Astrocyte (in vitro differentiated cells and primary cell): ENCODE measurements at regions not wholly inside any gene's neighbourhood (a gene's known extent, or its start where the extent isn't known, plus 50 kb on each side); places are given as distances from the start of the nearest gene placed in this dataset.
"Not testable (repeated sequence)": the region's sequence is repeated elsewhere in the genome, so short reads cannot be mapped to it uniquely, and the experiment has no call there.

Source experiments
- DNase-seq: peaks from one replicate; pipeline ENCODE4 v3.0.0-alpha.2; 2010; ENCODE audit warnings: low read depth
- FAIRE-seq: peaks from 2 replicates; lab custom pipeline; 2011; peaks lifted over from hg19 to GRCh38; lab: Jason Lieb, UNC
- H2AFZ ChIP-seq: 2 replicates; pipeline ENCODE4 v1.6.0; 2012; ENCODE audit warnings: low read depth, low read length, inconsistent platforms
- H3K27ac ChIP-seq: 2 replicates; pipeline ENCODE4 v1.5.1; 2011; ENCODE audit warnings: low read depth, low read length, inconsistent platforms
- H3K27me3 ChIP-seq: 2 replicates; pipeline ENCODE4 v1.6.0; 2011; ENCODE audit warnings: low read length, inconsistent platforms; ENCODE audit not compliant: insufficient read depth
- H3K36me3 ChIP-seq: 2 replicates; pipeline ENCODE4 v1.5.1; 2011; ENCODE audit warnings: low read length, inconsistent platforms; ENCODE audit not compliant: insufficient read depth
- H3K4me1 ChIP-seq: 2 replicates; pipeline ENCODE4 v1.5.1; 2011; ENCODE audit warnings: low read length, inconsistent platforms; ENCODE audit not compliant: insufficient read depth
- H3K4me2 ChIP-seq: 2 replicates; pipeline ENCODE4 v1.6.0; 2012; ENCODE audit warnings: low read length, inconsistent platforms
- H3K4me3 ChIP-seq: 2 replicates; pipeline ENCODE4 v1.5.1; 2011; ENCODE audit warnings: low read depth, mild to moderate bottlenecking, low read length, inconsistent platforms; ENCODE audit not compliant: insufficient read depth
- H3K79me2 ChIP-seq: 2 replicates; pipeline ENCODE4 v1.6.0; 2012; ENCODE audit warnings: mild to moderate bottlenecking, low read length, inconsistent platforms; ENCODE audit not compliant: insufficient read depth
- H3K9ac ChIP-seq: 2 replicates; pipeline ENCODE4 v1.6.0; 2012; ENCODE audit warnings: mild to moderate bottlenecking, low read length, inconsistent platforms
- H3K9me3 ChIP-seq: 2 replicates; pipeline ENCODE4 v1.5.1; 2012; ENCODE audit warnings: low read depth, mild to moderate bottlenecking, low read length, inconsistent platforms; ENCODE audit not compliant: insufficient read depth
- H4K20me1 ChIP-seq: 2 replicates; pipeline ENCODE4 v1.6.0; 2012; ENCODE audit warnings: low read length, inconsistent platforms; ENCODE audit not compliant: insufficient read depth
- H3K27ac Mint-ChIP-seq: one replicate; pipeline ENCODE4 v1.8.0; 2021; ENCODE audit warnings: mild to moderate bottlenecking, mixed read lengths; ENCODE audit not compliant: unreplicated experiment
- H3K27me3 Mint-ChIP-seq: one replicate; pipeline ENCODE4 v1.8.0; 2021; ENCODE audit warnings: low read depth, mixed read lengths; ENCODE audit not compliant: unreplicated experiment
- H3K36me3 Mint-ChIP-seq: one replicate; pipeline ENCODE4 v1.8.0; 2021; ENCODE audit warnings: low read depth, mixed read lengths; ENCODE audit not compliant: unreplicated experiment
- H3K4me1 Mint-ChIP-seq: one replicate; pipeline ENCODE4 v1.8.0; 2021; ENCODE audit warnings: low read depth, mixed read lengths; ENCODE audit not compliant: unreplicated experiment
- H3K4me3 Mint-ChIP-seq: one replicate; pipeline ENCODE4 v1.8.0; 2021; ENCODE audit warnings: mild to moderate bottlenecking, moderate library complexity, mixed read lengths; ENCODE audit not compliant: unreplicated experiment
- H3K9me3 Mint-ChIP-seq: one replicate; pipeline ENCODE4 v1.8.0; 2021; ENCODE audit warnings: mild to moderate bottlenecking, mixed read lengths; ENCODE audit not compliant: unreplicated experiment
- CTCF ChIP-seq: IDR thresholded peaks from 2 replicates; pipeline ENCODE4 v1.5.1; 2011; ENCODE audit warnings: low read depth, mild to moderate bottlenecking, inconsistent platforms, low read length, moderate library complexity; ENCODE audit not compliant: insufficient read depth
- EZH2 ChIP-seq: IDR thresholded peaks from 2 replicates; pipeline ENCODE4 v1.6.1; 2012; ENCODE audit warnings: mild to moderate bottlenecking, low read length, inconsistent platforms; ENCODE audit not compliant: insufficient read depth

- Histone ChIP-seq H3K4me2 (no peak overlapping the region), H3K27me3 (no peaks in the 10 kb centered on the region), H4K20me1 (no peaks in the 10 kb centered on the region), H3K9me3 (no peaks in the 10 kb centered on the region), H3K9ac (no peak overlapping the region), H3K79me2 (no peaks in the 10 kb centered on the region), H3K4me3 (no peak overlapping the region), H3K27ac (no peak overlapping the region), H2AFZ (no peak overlapping the region), H3K4me1 (no peaks in the 10 kb centered on the region), H3K36me3 (no peaks in the 10 kb centered on the region)
- Mint-ChIP-seq H3K27me3 (peaks cover 7% of the 10 kb centered on the region), H3K27ac (no peak overlapping the region), H3K36me3 (no peaks in the 10 kb centered on the region), H3K9me3 (peaks cover 3% of the 10 kb centered on the region), H3K4me3 (no peak overlapping the region), H3K4me1 (no peaks in the 10 kb centered on the region)
- FAIRE-seq (no peak), DNase-seq (no peak)
- TF ChIP-seq CTCF (no peak), EZH2 (no peak)
Measured at GRCh38 chr10:3376631-3377030, 204.0 kb upstream of the PITRM1 start.

- DNase-seq (no peak), FAIRE-seq (no peak)
- no peak overlapping the region for H3K4me3 Mint-ChIP-seq
- Histone ChIP-seq H3K4me1 (no peaks in the 10 kb centered on the region), H3K79me2 (no peaks in the 10 kb centered on the region), H3K4me2 (no peak overlapping the region), H3K9ac (no peak overlapping the region), H3K9me3 (no peaks in the 10 kb centered on the region), H3K36me3 (no peaks in the 10 kb centered on the region), H3K27me3 (no peaks in the 10 kb centered on the region), H2AFZ (no peak overlapping the region), H3K27ac (no peak overlapping the region), H3K4me3 (no peak overlapping the region), H4K20me1 (no peaks in the 10 kb centered on the region)
- no peaks in the 10 kb centered on the region for H3K36me3 Mint-ChIP-seq
- peaks cover 7% of the 10 kb centered on the region for H3K27me3 Mint-ChIP-seq
- H3K27ac Mint-ChIP-seq: no peak overlapping the region
- TF ChIP-seq EZH2 (no peak), CTCF (no peak)
- H3K9me3 Mint-ChIP-seq: peaks cover 2% of the 10 kb centered on the region
- H3K4me1 Mint-ChIP-seq: no peaks in the 10 kb centered on the region
Measured at GRCh38 chr10:3375505-3375904, 202.9 kb upstream of the PITRM1 start.

- Histone ChIP-seq H3K4me1 (no peaks in the 10 kb centered on the region), H3K9me3 (no peaks in the 10 kb centered on the region), H4K20me1 (no peaks in the 10 kb centered on the region), H3K4me2 (no peak overlapping the region), H3K27me3 (no peaks in the 10 kb centered on the region), H3K27ac (no peak overlapping the region), H3K4me3 (no peak overlapping the region), H3K79me2 (no peaks in the 10 kb centered on the region), H3K36me3 (no peaks in the 10 kb centered on the region), H3K9ac (no peak overlapping the region), H2AFZ (no peak overlapping the region)
- no peaks in the 10 kb centered on the region for H3K4me1 Mint-ChIP-seq
- H3K4me3 Mint-ChIP-seq: no peak overlapping the region
- peaks cover 7% of the 10 kb centered on the region for H3K27me3 Mint-ChIP-seq
- no peaks in the 10 kb centered on the region for H3K36me3 Mint-ChIP-seq
- peaks cover 2% of the 10 kb centered on the region for H3K9me3 Mint-ChIP-seq
- H3K27ac Mint-ChIP-seq: no peak overlapping the region
- DNase-seq: no peak
- no peak for TF ChIP-seq CTCF
- FAIRE-seq: no peak
Measured at GRCh38 chr10:3374914-3375313, 202.3 kb upstream of the PITRM1 start.

- H3K27me3 Mint-ChIP-seq: not testable (repeated sequence)
Measured at GRCh38 chr10:3373374-3374027, 200.9 kb upstream of the PITRM1 start.

More at GRCh38 chr10:3373374-3374027, 200.9 kb upstream of the PITRM1 start:
- DNase-seq, H3K27ac Mint-ChIP-seq, H3K9me3 Mint-ChIP-seq, FAIRE-seq, H4K20me1 ChIP-seq, H3K4me1 Mint-ChIP-seq, H3K4me3 Mint-ChIP-seq, H3K9ac ChIP-seq, H3K4me2 ChIP-seq, H3K36me3 ChIP-seq, H3K27me3 ChIP-seq, H2AFZ ChIP-seq, H3K36me3 Mint-ChIP-seq, H3K9me3 ChIP-seq, H3K4me3 ChIP-seq, H3K27ac ChIP-seq, H3K79me2 ChIP-seq, H3K4me1 ChIP-seq: not testable (repeated sequence)
